Stomach (tissue), 8 donors: ENCODE measurements at regions not wholly inside any gene's neighbourhood (a gene's known extent, or its start where the extent isn't known, plus 50 kb on each side); places are given as distances from the start of the nearest gene placed in this dataset.
A peak's percentile ranks its signal among the peaks of the same experiment; 100 is the strongest.

ENCODE experiments used
- DNase-seq, 2 donors: peaks; one replicate each; pipeline versions ENCODE4 v3.0.0 to v3.0.0-alpha.2; 2013 to 2019
- H3K27ac ChIP-seq, 5 donors: fragments of 200-600 bp in 4 of 5; sonication (generic) in 4 of 5; one replicate each; pipeline ENCODE4 v1.5.1; 2013 to 2019; ENCODE audit warnings: mild to moderate bottlenecking in 1 of 5, moderate library complexity in 1 of 5
- H3K27me3 ChIP-seq, 3 donors: fragments of 200-600 bp; sonication (generic); one replicate each; pipeline ENCODE4 v1.5.1; 2017 to 2019; ENCODE audit warnings: mixed run types in 1 of 3
- H3K36me3 ChIP-seq, 4 donors: fragments of 200-600 bp; sonication (generic); 1 replicate in 3 of 4; 2 replicates in 1 of 4; pipeline ENCODE4 v1.5.1; 2016 to 2019
- H3K4me1 ChIP-seq, 4 donors: fragments of 200-600 bp; sonication (generic); one replicate each; pipeline ENCODE4 v1.5.1; 2016 to 2019
- H3K4me3 ChIP-seq, 4 donors: fragments of 200-600 bp; sonication (generic) in 3 of 4; one replicate each; pipeline ENCODE4 v1.5.1; 2016 to 2019; ENCODE audit warnings: mild to moderate bottlenecking in 1 of 4
- H3K9me3 ChIP-seq, 4 donors: fragments of 200-600 bp; sonication (generic); one replicate each; pipeline ENCODE4 v1.5.1; 2016 to 2019
- CTCF ChIP-seq, 7 experiments: fragments of 450-650 bp in 4 of 7; fragments of 200-600 bp in 3 of 7; sonication (generic) in 3 of 7; IDR thresholded peaks; one replicate each; pipeline ENCODE4 v1.5.1; 2016 to 2019; ENCODE audit warnings: antibody characterized with exemption in 7 of 7, control low read depth in 2 of 7, mild to moderate bottlenecking in 1 of 7
- EP300 ChIP-seq: sonication (generic); formaldehyde crosslinking; IDR thresholded peaks from one replicate; pipeline ENCODE4 v1.6.1; 2017; ENCODE audit warnings: antibody characterized with exemption
- POLR2A ChIP-seq, 4 donors: fragments of 450-650 bp; IDR thresholded peaks; one replicate each; pipeline ENCODE4 v1.6.1; 2016; ENCODE audit warnings: antibody characterized with exemption in 4 of 4, control low read depth in 2 of 4, mild to moderate bottlenecking in 1 of 4, moderate library complexity in 1 of 4
- POLR2AphosphoS5 ChIP-seq, 3 donors: sonication (generic); formaldehyde crosslinking; IDR thresholded peaks; one replicate each; pipeline ENCODE4 v1.6.1; 2016; ENCODE audit warnings: antibody characterized with exemption in 3 of 3
- WGBS, 5 donors: extraction: QIAGEN DNeasy Blood & Tissue Kit in 3 of 5; methylation state at CpG; one replicate each; pipeline versions ENCODE4 v1.1.5 to v1.1.7; 2013 to 2018; 5-methylcytosine and 5-hydroxymethylcytosine counted together
- intact Hi-C: fragments of 100-400 bp; cut with DNase I; formaldehyde crosslinking; loops from one replicate; pipeline ENCODE4 v1.15.1; 2023; ENCODE audit warnings: low total_unique reads
- donor health status: healthy with polysubstance abuse.
- donor health status: Bipolar disorder and iron deficiency.
- donor health status: healthy.

- no peak for TF ChIP-seq EP300
- TF ChIP-seq POLR2AphosphoS5 (IDR thresholded peaks at IDR 0.05) = no peak
- no peak for TF ChIP-seq CTCF (IDR thresholded peaks at IDR 0.05)
- TF ChIP-seq POLR2A (IDR thresholded peaks at IDR 0.05) = no peak
- Histone ChIP-seq H3K9me3 (no peaks in the 10 kb centered on the region), H3K4me1 (peaks cover 0 to 4% (median 0%) of the 10 kb centered on the region in 4 donors), H3K27me3 (no peaks in the 10 kb centered on the region), H3K36me3 (no peaks in the 10 kb centered on the region), H3K4me3 (no peak overlapping the region), H3K27ac (no peak overlapping the region)
- intact Hi-C loops = no loop called here
- DNase-seq = no peak
- WGBS, 5 donors = 82 to 87% (median 86%) methylated on average over 2 of the region's 2 CpGs
These were observed 94.1 kb upstream of the ATP1B1 start for GRCh38 chr1:169012416-169012815.

GRCh38 chr1:169013821-169014220 is 92.7 kb upstream of the ATP1B1 start:
- no peaks in the 10 kb centered on the region for H3K27me3 ChIP-seq
- intact Hi-C loops = no loop called here
- no peak overlapping the region for H3K27ac ChIP-seq
- H3K9me3 ChIP-seq = no peaks in the 10 kb centered on the region
- 88 to 93% (median 90%) methylated on average over 4 of the region's 4 CpGs for WGBS, 5 donors
- no peaks in the 10 kb centered on the region for H3K36me3 ChIP-seq
- peaks cover 0 to 6% (median 0%) of the 10 kb centered on the region in 4 donors for H3K4me1 ChIP-seq
- no peak for TF ChIP-seq CTCF (IDR thresholded peaks at IDR 0.05)
- no peak for TF ChIP-seq POLR2A (IDR thresholded peaks at IDR 0.05)
- DNase-seq = no peak
- H3K4me3 ChIP-seq = no peak overlapping the region

- H3K4me3 ChIP-seq = no peak overlapping the region
- TF ChIP-seq EP300 (no peak), POLR2A (IDR thresholded peaks at IDR 0.05) (no peak), POLR2AphosphoS5 (IDR thresholded peaks at IDR 0.05) (no peak), CTCF (IDR thresholded peaks at IDR 0.05) (no peak)
- H3K36me3 ChIP-seq = no peaks in the 10 kb centered on the region
- no peaks in the 10 kb centered on the region for H3K9me3 ChIP-seq
- 95 to 98% (median 96%) methylated on average over 5 of the region's 5 CpGs for WGBS, 5 donors
- DNase-seq = no peak
- peaks cover 0 to 7% (median 0%) of the 10 kb centered on the region in 4 donors for H3K4me1 ChIP-seq
- intact Hi-C loops = no loop called here
- H3K27me3 ChIP-seq = no peaks in the 10 kb centered on the region
- H3K27ac ChIP-seq = no peak overlapping the region
These were observed 91.0 kb upstream of the ATP1B1 start for GRCh38 chr1:169015464-169015863.

- Histone ChIP-seq H3K4me3 (no peak overlapping the region), H3K9me3 (no peaks in the 10 kb centered on the region), H3K36me3 (no peaks in the 10 kb centered on the region), H3K4me1 (peaks cover 0 to 7% (median 0%) of the 10 kb centered on the region in 4 donors), H3K27me3 (no peaks in the 10 kb centered on the region), H3K27ac (no peak overlapping the region)
- 68 to 100% (median 84%) methylated on average over 1 to 4 of the region's 4 CpGs for WGBS, 5 donors
- intact Hi-C loops = no loop called here
- TF ChIP-seq EP300 = no peak
- TF ChIP-seq POLR2AphosphoS5 (IDR thresholded peaks at IDR 0.05) = no peak
- no peak for TF ChIP-seq POLR2A (IDR thresholded peaks at IDR 0.05)
- no peak for DNase-seq
These were observed 87.7 kb upstream of the ATP1B1 start for GRCh38 chr1:169018751-169019150.

- peak in 1 of 2 donors; percentile 29 for DNase-seq
- H3K4me3 ChIP-seq = no peak overlapping the region
- H3K9me3 ChIP-seq = no peaks in the 10 kb centered on the region
- no peaks in the 10 kb centered on the region for H3K36me3 ChIP-seq
- intact Hi-C loops = no loop called here
- no peak for TF ChIP-seq CTCF (IDR thresholded peaks at IDR 0.05)
- peaks cover 0 to 7% (median 0%) of the 10 kb centered on the region in 4 donors for H3K4me1 ChIP-seq
- WGBS, 5 donors = 55 to 66% (median 58%) methylated on average over 3 of the region's 3 CpGs
- no peak overlapping the region for H3K27ac ChIP-seq
- no peaks in the 10 kb centered on the region for H3K27me3 ChIP-seq
These were observed 87.0 kb upstream of the ATP1B1 start for GRCh38 chr1:169019419-169020058.
